ENCODE measurements at regions not wholly inside any gene's neighbourhood (a gene's known extent, or its start where the extent isn't known, plus 50 kb on each side); places are given as distances from the start of the nearest gene placed in this dataset.

DNA sequence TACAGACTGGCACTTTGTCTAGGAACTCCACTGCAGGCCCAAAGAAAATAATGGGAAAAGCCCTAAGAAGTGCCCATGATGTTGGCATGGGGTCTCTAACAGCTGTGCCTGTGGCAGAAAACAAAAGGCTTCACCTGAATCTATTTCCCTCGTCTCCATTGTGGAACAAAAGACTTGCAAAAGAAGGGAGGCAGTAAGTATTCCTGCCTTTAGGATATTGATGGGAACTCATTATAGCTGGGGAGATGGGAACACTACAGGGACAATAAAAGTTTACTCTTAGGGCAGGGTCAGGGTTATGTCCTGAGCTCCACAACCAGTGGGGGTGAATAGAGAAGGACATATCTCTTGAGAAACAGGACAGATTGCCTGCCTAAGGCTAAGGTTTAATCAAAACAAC lies 930.6 kb upstream of the EPHA6 start:
- Histone ChIP-seq H3K27me3 (ENCODE audit: control insufficient read depth, insufficient read depth, low read length) (0 out of 2 replicates have a peak, but pooled peaks cover 1% of the 10 kb centered on the region), H3K9me3 (ENCODE audit: control insufficient read depth, insufficient read depth, low read length) (no peaks in the 10 kb centered on the region), H3K36me3 (ENCODE audit: control insufficient read depth, insufficient read depth, low read length) (no peaks in the 10 kb centered on the region), H3K4me3 (ENCODE audit: low read length) (no peak overlapping the region), H3K27ac (ENCODE audit: low read length) (no peak overlapping the region), H3K4me1 (ENCODE audit: control insufficient read depth, insufficient read depth, low read length) (peaks cover 1% of the 10 kb centered on the region; the same call in 1 of the 2 replicates)
- no CpG with 5 or more reads among the region's 1 CpG for WGBS (ENCODE audit: insufficient coverage, insufficient read length)
- DNase-seq (ENCODE audit: low read depth, low spot score), result peak; percentile 2

DNA sequence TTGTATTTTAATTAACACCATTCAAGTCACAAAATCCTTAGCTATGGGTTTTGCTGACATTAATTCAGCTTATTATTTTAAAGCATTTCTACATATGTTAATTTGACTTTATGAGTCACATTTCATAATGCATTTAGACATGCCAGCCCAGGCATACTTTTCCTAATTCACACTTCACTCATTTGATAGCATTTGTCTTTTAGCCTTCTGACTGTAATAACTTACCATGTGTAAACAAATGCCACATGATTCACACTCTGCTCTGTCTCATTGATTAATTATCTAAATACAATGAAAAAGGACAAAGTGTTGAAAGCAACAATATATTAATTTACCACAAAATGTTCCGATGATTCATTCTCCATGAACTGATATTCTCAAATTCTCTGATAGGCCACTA lies 927.8 kb upstream of the EPHA6 start:
- H3K27ac ChIP-seq (ENCODE audit: low read length), result no peak overlapping the region
- H3K9me3 ChIP-seq (ENCODE audit: control insufficient read depth, insufficient read depth, low read length), result no peaks in the 10 kb centered on the region
- no CpG with 5 or more reads among the region's 1 CpG for WGBS (ENCODE audit: insufficient coverage, insufficient read length)
- no peak for DNase-seq (ENCODE audit: low read depth, low spot score)
- 0 out of 2 replicates have a peak, but pooled peaks cover 1% of the 10 kb centered on the region for H3K27me3 ChIP-seq (ENCODE audit: control insufficient read depth, insufficient read depth, low read length)
- no peaks in the 10 kb centered on the region for H3K36me3 ChIP-seq (ENCODE audit: control insufficient read depth, insufficient read depth, low read length)
- H3K4me3 ChIP-seq (ENCODE audit: low read length), result no peak overlapping the region
- H3K4me1 ChIP-seq (ENCODE audit: control insufficient read depth, insufficient read depth, low read length), result peaks cover 1% of the 10 kb centered on the region; the same call in 1 of the 2 replicates

DNA sequence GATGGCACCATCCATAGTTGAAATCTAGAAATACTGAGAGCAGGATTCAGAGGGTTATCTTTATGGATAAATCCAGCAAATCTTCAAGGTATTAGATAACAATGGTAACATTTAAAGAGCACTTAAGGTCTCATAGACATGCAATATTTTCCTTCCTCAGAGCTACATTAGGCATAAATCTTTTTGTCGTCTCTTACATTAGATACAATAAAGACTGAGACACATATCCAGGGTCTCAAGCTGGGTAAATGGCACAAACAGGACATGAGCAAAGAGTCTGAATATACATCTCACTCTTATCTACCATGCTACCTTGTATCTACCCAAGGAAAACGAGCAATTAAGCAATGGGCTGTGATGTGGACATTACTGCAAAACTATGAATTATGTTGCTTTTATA lies 927.3 kb upstream of the EPHA6 start:
- no CpG with 5 or more reads among the region's 2 CpGs for WGBS (ENCODE audit: insufficient coverage, insufficient read length)
- H3K27me3 ChIP-seq (ENCODE audit: control insufficient read depth, insufficient read depth, low read length), result 0 out of 2 replicates have a peak, but pooled peaks cover 1% of the 10 kb centered on the region
- H3K27ac ChIP-seq (ENCODE audit: low read length), result no peak overlapping the region
- no peak for DNase-seq (ENCODE audit: low read depth, low spot score)
- H3K4me1 ChIP-seq (ENCODE audit: control insufficient read depth, insufficient read depth, low read length), result peaks cover 1% of the 10 kb centered on the region; the same call in 1 of the 2 replicates
- no peak overlapping the region for H3K4me3 ChIP-seq (ENCODE audit: low read length)
- no peaks in the 10 kb centered on the region for H3K9me3 ChIP-seq (ENCODE audit: control insufficient read depth, insufficient read depth, low read length)
- H3K36me3 ChIP-seq (ENCODE audit: control insufficient read depth, insufficient read depth, low read length), result no peaks in the 10 kb centered on the region

DNA sequence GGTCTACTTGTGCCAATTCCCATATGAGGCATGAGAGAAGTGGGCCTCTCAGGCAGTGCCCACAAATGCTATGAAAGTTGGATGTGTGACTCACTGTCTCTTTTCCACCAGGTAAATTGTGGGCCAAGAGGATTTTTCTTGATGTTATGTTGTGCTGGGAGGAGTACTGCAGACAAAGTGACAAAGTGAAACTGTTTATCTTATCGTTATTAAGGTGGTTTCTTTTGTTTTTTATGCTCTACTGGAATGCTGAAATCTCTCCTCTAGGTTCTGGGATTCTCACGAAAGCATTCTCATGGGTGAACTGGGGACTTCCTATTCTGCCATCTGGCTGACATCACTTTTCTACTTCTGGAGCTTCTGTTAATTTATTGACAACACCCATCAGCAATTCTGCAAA lies 919.6 kb upstream of the EPHA6 start:
- DNase-seq (ENCODE audit: low read depth, low spot score), result no peak
- H3K4me3 ChIP-seq (ENCODE audit: low read length), result no peak overlapping the region
- WGBS (ENCODE audit: insufficient coverage, insufficient read length), result no CpG with 5 or more reads among the region's 2 CpGs
- no peaks in the 10 kb centered on the region for H3K9me3 ChIP-seq (ENCODE audit: control insufficient read depth, insufficient read depth, low read length)
- no peaks in the 10 kb centered on the region for H3K4me1 ChIP-seq (ENCODE audit: control insufficient read depth, insufficient read depth, low read length)
- H3K36me3 ChIP-seq (ENCODE audit: control insufficient read depth, insufficient read depth, low read length), result no peaks in the 10 kb centered on the region
- H3K27ac ChIP-seq (ENCODE audit: low read length), result no peak overlapping the region
- no peaks in the 10 kb centered on the region for H3K27me3 ChIP-seq (ENCODE audit: control insufficient read depth, insufficient read depth, low read length)

DNA sequence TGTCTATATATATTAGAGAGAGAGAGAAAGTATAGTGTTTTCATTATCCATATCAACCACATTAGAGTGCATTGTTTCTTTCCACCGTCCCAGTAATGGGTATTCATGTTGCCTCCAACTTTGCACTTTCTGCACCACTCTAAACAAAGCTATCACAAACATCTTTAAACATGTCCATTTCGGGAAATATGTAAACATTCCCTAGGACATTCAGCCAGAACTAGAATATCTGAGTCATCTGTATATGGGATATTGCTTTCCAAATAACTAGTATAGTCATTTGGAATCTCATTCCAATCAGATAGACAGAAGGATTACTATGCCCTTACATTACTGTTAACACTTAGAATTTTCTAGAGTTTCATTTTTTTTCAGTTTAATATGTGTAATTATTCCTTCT lies 914.9 kb upstream of the EPHA6 start:
- no peak overlapping the region for H3K27ac ChIP-seq (ENCODE audit: low read length)
- WGBS (ENCODE audit: insufficient coverage, insufficient read length), result no CpG with 5 or more reads among the region's 2 CpGs
- DNase-seq (ENCODE audit: low read depth, low spot score), result no peak

DNA sequence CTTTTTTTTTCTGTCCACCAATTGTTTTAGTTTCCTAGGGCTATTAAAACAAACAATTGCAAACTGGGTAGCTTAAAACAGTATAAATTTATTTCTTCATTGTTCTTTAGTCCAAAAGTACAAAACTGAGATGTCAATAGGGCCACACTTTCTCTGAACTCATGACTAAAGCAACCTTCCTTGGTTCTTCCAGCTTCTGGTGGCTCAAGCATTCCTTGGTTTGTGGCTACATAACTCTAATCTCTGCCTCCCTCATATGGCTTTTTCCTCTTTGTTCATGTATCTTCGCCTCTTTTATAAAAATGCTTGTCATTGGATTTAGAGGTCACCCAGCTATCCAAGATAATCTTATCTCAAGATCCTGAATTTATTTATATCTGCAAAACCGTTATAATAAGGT lies 914.5 kb upstream of the EPHA6 start:
- Histone ChIP-seq H3K36me3 (ENCODE audit: control insufficient read depth, insufficient read depth, low read length) (no peaks in the 10 kb centered on the region), H3K4me3 (ENCODE audit: low read length) (no peak overlapping the region), H3K27ac (ENCODE audit: low read length) (no peak overlapping the region), H3K4me1 (ENCODE audit: control insufficient read depth, insufficient read depth, low read length) (no peaks in the 10 kb centered on the region), H3K9me3 (ENCODE audit: control insufficient read depth, insufficient read depth, low read length) (no peaks in the 10 kb centered on the region), H3K27me3 (ENCODE audit: control insufficient read depth, insufficient read depth, low read length) (no peaks in the 10 kb centered on the region)
- WGBS (ENCODE audit: insufficient coverage, insufficient read length), result no CpG with 5 or more reads among the region's 2 CpGs
- no peak for DNase-seq (ENCODE audit: low read depth, low spot score)

More for the DNA sequence above, 914.9 kb upstream of the EPHA6 start:
- no peaks in the 10 kb centered on the region for H3K4me1 ChIP-seq (ENCODE audit: control insufficient read depth, insufficient read depth, low read length)
- H3K9me3 ChIP-seq (ENCODE audit: control insufficient read depth, insufficient read depth, low read length), result no peaks in the 10 kb centered on the region
- no peaks in the 10 kb centered on the region for H3K36me3 ChIP-seq (ENCODE audit: control insufficient read depth, insufficient read depth, low read length)
- no peak overlapping the region for H3K4me3 ChIP-seq (ENCODE audit: low read length)
- H3K27me3 ChIP-seq (ENCODE audit: control insufficient read depth, insufficient read depth, low read length), result no peaks in the 10 kb centered on the region

DNA sequence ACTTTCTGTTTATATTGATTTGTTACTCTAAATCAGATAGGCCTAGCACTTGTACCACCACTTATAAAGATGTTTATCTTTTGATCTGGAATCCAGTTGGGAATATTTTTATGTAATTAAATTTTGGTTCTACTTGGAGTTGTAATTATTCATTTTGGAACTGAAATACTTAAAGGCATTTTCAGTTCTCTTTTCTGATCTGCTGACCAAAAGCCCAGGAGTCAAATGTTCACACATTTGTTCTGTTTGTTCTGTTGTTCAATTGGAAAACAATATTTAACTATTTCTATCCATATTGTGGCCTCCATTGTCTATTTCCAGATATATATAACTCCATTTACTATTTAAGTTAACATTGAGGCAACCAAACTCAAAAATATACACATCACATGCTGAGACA lies 912.4 kb upstream of the EPHA6 start:
- Histone ChIP-seq H3K4me1 (ENCODE audit: control insufficient read depth, insufficient read depth, low read length) (no peaks in the 10 kb centered on the region), H3K27ac (ENCODE audit: low read length) (no peak overlapping the region), H3K27me3 (ENCODE audit: control insufficient read depth, insufficient read depth, low read length) (no peaks in the 10 kb centered on the region), H3K9me3 (ENCODE audit: control insufficient read depth, insufficient read depth, low read length) (no peaks in the 10 kb centered on the region), H3K4me3 (ENCODE audit: low read length) (no peak overlapping the region), H3K36me3 (ENCODE audit: control insufficient read depth, insufficient read depth, low read length) (no peaks in the 10 kb centered on the region)
- DNase-seq (ENCODE audit: low read depth, low spot score), result no peak

DNA sequence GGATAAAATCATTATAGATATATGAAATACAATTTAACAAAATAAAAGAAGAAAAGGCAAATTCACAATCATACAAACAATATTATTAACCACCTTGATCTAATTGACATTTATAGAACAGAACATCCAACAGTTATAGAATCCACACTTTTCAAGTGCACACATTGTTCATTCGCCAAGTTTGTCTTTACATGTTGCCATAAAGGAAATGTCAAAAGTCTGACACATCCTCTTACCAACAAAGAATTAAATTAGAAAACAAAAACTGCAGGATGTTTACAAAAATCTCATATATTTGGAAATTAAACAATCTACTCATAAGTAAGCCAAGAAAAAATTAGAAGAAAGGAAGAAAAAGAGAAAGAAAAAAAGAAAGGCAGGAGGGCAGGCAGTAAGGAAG lies 909.2 kb upstream of the EPHA6 start:
- H3K9me3 ChIP-seq (ENCODE audit: control insufficient read depth, insufficient read depth, low read length), result no peaks in the 10 kb centered on the region
- no peak for DNase-seq (ENCODE audit: low read depth, low spot score)
- H3K4me1 ChIP-seq (ENCODE audit: control insufficient read depth, insufficient read depth, low read length), result no peaks in the 10 kb centered on the region
- no peaks in the 10 kb centered on the region for H3K27me3 ChIP-seq (ENCODE audit: control insufficient read depth, insufficient read depth, low read length)
- no peak overlapping the region for H3K27ac ChIP-seq (ENCODE audit: low read length)
- WGBS (ENCODE audit: insufficient coverage, insufficient read length), result no CpG with 5 or more reads among the region's 1 CpG
- H3K4me3 ChIP-seq (ENCODE audit: low read length), result no peak overlapping the region
- H3K36me3 ChIP-seq (ENCODE audit: control insufficient read depth, insufficient read depth, low read length), result no peaks in the 10 kb centered on the region

DNA sequence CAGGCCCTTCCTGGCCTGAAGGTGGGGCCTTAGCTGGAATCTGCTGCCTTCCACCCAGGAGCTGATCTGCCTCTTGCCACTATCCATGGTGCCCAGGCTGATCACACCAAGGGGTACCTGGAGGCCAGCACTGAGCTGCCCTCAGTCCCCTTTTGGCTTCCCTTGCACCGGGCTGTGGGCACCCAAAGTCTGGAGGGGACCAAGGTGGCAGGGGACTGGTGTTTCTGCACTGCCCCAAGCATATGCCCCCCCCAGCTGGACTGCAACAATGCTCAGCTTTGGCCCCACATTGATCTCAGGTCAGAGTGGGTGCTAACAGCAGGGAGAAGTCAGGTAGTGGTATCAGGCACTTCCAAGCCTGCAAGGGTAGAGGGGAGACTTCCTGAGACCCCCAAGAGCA lies 902.6 kb upstream of the EPHA6 start:
- H3K27ac ChIP-seq (ENCODE audit: low read length), result no peak overlapping the region
- no peak overlapping the region for H3K4me3 ChIP-seq (ENCODE audit: low read length)
- no peaks in the 10 kb centered on the region for H3K4me1 ChIP-seq (ENCODE audit: control insufficient read depth, insufficient read depth, low read length)
- peaks cover 4% of the 10 kb centered on the region; the same call in 1 of the 2 replicates for H3K9me3 ChIP-seq (ENCODE audit: control insufficient read depth, insufficient read depth, low read length)
- WGBS (ENCODE audit: insufficient coverage, insufficient read length), result no CpG with 5 or more reads among the region's 1 CpG
- no peaks in the 10 kb centered on the region for H3K27me3 ChIP-seq (ENCODE audit: control insufficient read depth, insufficient read depth, low read length)
- no peak for DNase-seq (ENCODE audit: low read depth, low spot score)
- H3K36me3 ChIP-seq (ENCODE audit: control insufficient read depth, insufficient read depth, low read length), result no peaks in the 10 kb centered on the region; the same call in 1 of the 2 replicates

DNA sequence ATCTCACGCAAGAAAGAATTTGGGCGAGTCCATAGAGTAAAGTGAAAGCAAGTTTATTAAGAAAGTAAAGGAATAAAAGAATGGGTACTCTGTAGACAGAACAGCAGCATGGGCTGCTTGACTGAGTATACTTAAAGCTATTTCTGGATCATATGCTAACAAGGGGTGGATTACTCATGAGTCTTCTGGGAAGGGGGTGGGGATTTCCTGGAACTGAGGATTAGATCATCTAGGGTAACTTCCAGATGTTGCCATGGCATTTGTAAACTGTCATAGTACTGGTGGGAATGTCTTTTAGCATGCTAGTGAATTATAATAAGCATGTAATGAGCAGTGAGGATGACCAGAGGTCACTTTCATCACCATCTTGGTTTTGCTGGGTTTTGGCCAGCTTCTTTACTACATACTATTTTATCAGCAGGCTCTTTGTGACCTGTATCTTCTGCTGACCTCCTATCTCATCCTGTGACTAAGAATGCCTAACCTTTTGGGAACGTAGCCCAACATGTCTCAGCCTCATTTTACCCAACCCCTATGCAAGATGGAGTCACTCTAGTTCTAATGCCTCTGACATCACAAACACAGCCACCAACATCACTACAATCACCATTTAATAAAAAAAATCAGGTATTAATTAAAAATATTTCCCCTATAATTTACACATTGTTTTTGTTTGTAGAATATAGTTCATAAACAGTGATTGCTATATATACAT lies 890.7 kb upstream of the EPHA6 start:
- H3K9me3 ChIP-seq (ENCODE audit: control insufficient read depth, insufficient read depth, low read length), result no peaks in the 10 kb centered on the region
- H3K27ac ChIP-seq (ENCODE audit: low read length), result no peak overlapping the region
- H3K36me3 ChIP-seq (ENCODE audit: control insufficient read depth, insufficient read depth, low read length), result no peaks in the 10 kb centered on the region
- DNase-seq (ENCODE audit: low read depth, low spot score), result no peak
- WGBS (ENCODE audit: insufficient coverage, insufficient read length), result no CpG with 5 or more reads among the region's 3 CpGs
- H3K4me3 ChIP-seq (ENCODE audit: low read length), result no peak overlapping the region
- H3K4me1 ChIP-seq (ENCODE audit: control insufficient read depth, insufficient read depth, low read length), result no peaks in the 10 kb centered on the region
- H3K27me3 ChIP-seq (ENCODE audit: control insufficient read depth, insufficient read depth, low read length), result no peaks in the 10 kb centered on the region

DNA sequence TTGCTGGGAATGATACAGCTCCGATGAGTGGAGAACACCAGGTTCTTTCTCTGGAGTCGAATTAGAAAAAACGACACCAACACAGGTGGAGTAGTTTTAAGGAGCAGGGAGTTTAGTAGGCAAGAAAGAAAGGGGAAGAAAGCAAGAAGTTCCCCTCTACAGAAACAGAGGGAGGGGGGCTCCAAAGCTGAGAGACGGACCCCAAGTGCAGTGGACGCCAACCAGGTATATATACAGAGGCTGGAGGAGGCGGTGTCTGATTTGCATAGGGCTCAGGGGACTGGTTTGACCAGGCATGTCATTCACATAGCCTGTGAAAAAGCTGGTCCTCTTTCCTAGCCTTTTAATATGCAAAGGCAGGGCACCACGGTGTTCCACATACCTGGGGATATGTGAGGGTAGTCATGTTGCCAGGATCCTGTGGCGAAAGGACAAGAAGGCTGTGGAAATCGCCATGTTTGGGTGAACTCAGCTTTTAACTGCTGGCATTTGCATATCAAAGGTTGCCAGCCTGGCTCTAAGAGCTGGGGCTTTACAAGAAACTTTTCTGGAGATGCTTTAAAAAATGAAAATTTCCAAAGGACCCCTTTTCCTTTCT lies 887.4 kb upstream of the EPHA6 start:
- DNase-seq (ENCODE audit: low read depth, low spot score), result peak; percentile 91
- H3K4me3 ChIP-seq (ENCODE audit: low read length), result no peak overlapping the region
- no CpG with 5 or more reads among the region's 9 CpGs for WGBS (ENCODE audit: insufficient coverage, insufficient read length)
- H3K36me3 ChIP-seq (ENCODE audit: control insufficient read depth, insufficient read depth, low read length), result no peaks in the 10 kb centered on the region
- H3K27ac ChIP-seq (ENCODE audit: low read length), result no peak overlapping the region
- H3K9me3 ChIP-seq (ENCODE audit: control insufficient read depth, insufficient read depth, low read length), result no peaks in the 10 kb centered on the region
- no peaks in the 10 kb centered on the region for H3K27me3 ChIP-seq (ENCODE audit: control insufficient read depth, insufficient read depth, low read length)
- H3K4me1 ChIP-seq (ENCODE audit: control insufficient read depth, insufficient read depth, low read length), result peaks cover 4% of the 10 kb centered on the region; the same call in 1 of the 2 replicates

Data from iPS DF 6.9 (cell line).